ENCODE measurements at regions not wholly inside any gene's neighbourhood (a gene's known extent, or its start where the extent isn't known, plus 50 kb on each side); places are given as distances from the start of the nearest gene placed in this dataset.
A peak's percentile ranks its signal among the peaks of the same experiment; 100 is the strongest.

GRCh38 chr2:134774786-134775641 is 56.2 kb upstream of the TMEM163 start:
- WGBS (ENCODE audit: insufficient coverage, low coverage, missing lambda C conversion rate), result 5% methylated on average over 9 of the region's 10 CpGs
- no peak overlapping the region for H3K9ac ChIP-seq (ENCODE audit: insufficient read depth in 1 of 2, low read depth in 2 of 2, low read length in 2 of 2)
- BruUV-seq (replicated peaks), result no TSS peak
- H3K4me2 ChIP-seq (ENCODE audit: insufficient read depth, low read length), result no peak overlapping the region
- ATAC-seq (no peak; the same call in 2 of the 3 replicates), DNase-seq (ENCODE audit: extremely low read depth in 1 of 4, low spot score in 3 of 4) (peak in 1 of 4 experiments; percentile 9), FAIRE-seq (no peak)
- CTCF ChIA-PET (ENCODE audit: low intra/inter-chr PET ratio), result no interaction called here
- no peaks in the 10 kb centered on the region for H4K20me1 ChIP-seq (replicated peaks; ENCODE audit: control insufficient read depth, insufficient read depth, low read length)
- no peak overlapping the region for H3K27ac ChIP-seq (ENCODE audit: extremely low read depth, low read depth, low read length)
- no peaks in the 10 kb centered on the region for H3K27me3 ChIP-seq (ENCODE audit: control insufficient read depth in 2 of 2, insufficient read depth in 2 of 2, low read length in 2 of 2)
- peaks cover 0 to 12% of the 10 kb centered on the region in 2 experiments; a peak in 4 of 5 replicates for H3K4me1 ChIP-seq (replicated peaks in 1 of 2; ENCODE audit: control insufficient read depth in 2 of 2, insufficient read depth in 2 of 2, low read length in 2 of 2)
- in situ Hi-C loops (cut with MboI), result no loop called here
- no peak overlapping the region for H3K4me3 ChIP-seq
- H3K36me3 ChIP-seq (ENCODE audit: control insufficient read depth, insufficient read depth, low read length), result no peaks in the 10 kb centered on the region
- POLR2A ChIA-PET, result interaction anchor here (1.2 kb wide), 1 partner anchor 10 kb away, joined by 3 read pairs; no protein-coding TSS in a partner anchor
- no peaks in the 10 kb centered on the region for H3K9me3 ChIP-seq (replicated peaks; ENCODE audit: control insufficient read depth, insufficient read depth, low read depth, low read length)
- intact Hi-C loops (cut with micrococcal nuclease), result no loop called here
- no peak overlapping the region for H2AFZ ChIP-seq (ENCODE audit: low read depth, low read length)
- no peaks in the 10 kb centered on the region for H3K9me1 ChIP-seq (ENCODE audit: control insufficient read depth, insufficient read depth, low read length)
- no peaks in the 10 kb centered on the region for H3K79me2 ChIP-seq (ENCODE audit: control insufficient read depth, insufficient read depth, low read length)
- TF ChIP-seq XRCC5 (IDR thresholded peaks at IDR 0.05; ENCODE audit: low read depth, low read length) (no peak), TBL1XR1 (IDR thresholded peaks at IDR 0.05; ENCODE audit: low read length in 2 of 2) (no peak), ZNF311 (CRISPR knock-in tag; IDR thresholded peaks at IDR 0.05) (no peak), BRF2 (IDR thresholded peaks at IDR 0.05; ENCODE audit: borderline replicate concordance, insufficient read depth, insufficient read length) (no peak), ARNT (IDR thresholded peaks at IDR 0.05) (no peak), MITF (IDR thresholded peaks at IDR 0.05) (no peak), BACH1 (tag; IDR thresholded peaks at IDR 0.05) (no peak), ZKSCAN3 (CRISPR knock-in tag; IDR thresholded peaks at IDR 0.05) (no peak), KAT8 (IDR thresholded peaks at IDR 0.05; ENCODE audit: low read depth) (no peak), TRIM24 (IDR thresholded peaks at IDR 0.05) (no peak), ZNF217 (CRISPR knock-in tag; IDR thresholded peaks at IDR 0.05) (no peak), HDGF (IDR thresholded peaks at IDR 0.05) (no peak), FOXA3 (CRISPR knock-in tag; conservative IDR thresholded peaks at IDR 0.05 in 1 of 2, IDR thresholded peaks at IDR 0.05 in 1 of 2) (no peak), DACH1 (IDR thresholded peaks at IDR 0.05; ENCODE audit: partially characterized antibody) (no peak), DIDO1 (tag; IDR thresholded peaks at IDR 0.05; ENCODE audit: low read depth) (no peak), ZNF23 (CRISPR knock-in tag; IDR thresholded peaks at IDR 0.05) (no peak), POLR2A (conservative IDR thresholded peaks at IDR 0.05) (no peak), C11orf30 (IDR thresholded peaks at IDR 0.05; ENCODE audit: low read depth) (no peak), RB1 (IDR thresholded peaks at IDR 0.05; ENCODE audit: low read depth) (no peak), ZBTB17 (CRISPR knock-in tag; IDR thresholded peaks at IDR 0.05) (no peak), ZBTB5 (IDR thresholded peaks at IDR 0.05) (no peak), IFI16 (CRISPR knock-in tag; IDR thresholded peaks at IDR 0.05) (no peak)
